ENCODE measurements at regions not wholly inside any gene's neighbourhood (a gene's known extent, or its start where the extent isn't known, plus 50 kb on each side); places are given as distances from the start of the nearest gene placed in this dataset.

DNA sequence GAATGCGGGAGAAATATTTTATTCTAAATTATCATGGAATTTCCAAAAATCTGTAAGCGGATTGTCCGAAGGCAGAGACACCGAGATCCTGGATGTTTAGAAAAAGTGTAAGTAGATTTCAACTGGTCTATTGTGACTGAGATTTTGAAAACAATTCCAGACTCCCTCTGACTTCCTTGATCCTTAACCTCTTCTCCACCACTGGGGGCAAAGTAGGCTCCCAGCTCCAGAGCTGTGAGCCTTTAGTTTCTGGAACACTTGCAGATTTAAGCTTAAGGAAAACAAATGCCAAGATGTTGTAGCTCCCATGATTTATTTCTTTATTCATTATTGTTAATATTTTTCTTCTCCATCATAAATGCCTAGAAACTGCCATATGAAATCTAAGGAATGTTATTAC, 1320.5 kb upstream of the SEL1L start:
- DNase-seq (ENCODE audit: low read depth) (no peak), FAIRE-seq (no peak)
- no peak overlapping the region for H3K4me3 ChIP-seq (ENCODE audit: low read depth, low read length)
- H3K27me3 ChIP-seq (ENCODE audit: control insufficient read depth, insufficient read depth, low read length), result peaks cover 1% of the 10 kb centered on the region
- H3K36me3 ChIP-seq (ENCODE audit: control insufficient read depth, insufficient read depth, low read length), result no peaks in the 10 kb centered on the region
- TF ChIP-seq, protein P1, sequence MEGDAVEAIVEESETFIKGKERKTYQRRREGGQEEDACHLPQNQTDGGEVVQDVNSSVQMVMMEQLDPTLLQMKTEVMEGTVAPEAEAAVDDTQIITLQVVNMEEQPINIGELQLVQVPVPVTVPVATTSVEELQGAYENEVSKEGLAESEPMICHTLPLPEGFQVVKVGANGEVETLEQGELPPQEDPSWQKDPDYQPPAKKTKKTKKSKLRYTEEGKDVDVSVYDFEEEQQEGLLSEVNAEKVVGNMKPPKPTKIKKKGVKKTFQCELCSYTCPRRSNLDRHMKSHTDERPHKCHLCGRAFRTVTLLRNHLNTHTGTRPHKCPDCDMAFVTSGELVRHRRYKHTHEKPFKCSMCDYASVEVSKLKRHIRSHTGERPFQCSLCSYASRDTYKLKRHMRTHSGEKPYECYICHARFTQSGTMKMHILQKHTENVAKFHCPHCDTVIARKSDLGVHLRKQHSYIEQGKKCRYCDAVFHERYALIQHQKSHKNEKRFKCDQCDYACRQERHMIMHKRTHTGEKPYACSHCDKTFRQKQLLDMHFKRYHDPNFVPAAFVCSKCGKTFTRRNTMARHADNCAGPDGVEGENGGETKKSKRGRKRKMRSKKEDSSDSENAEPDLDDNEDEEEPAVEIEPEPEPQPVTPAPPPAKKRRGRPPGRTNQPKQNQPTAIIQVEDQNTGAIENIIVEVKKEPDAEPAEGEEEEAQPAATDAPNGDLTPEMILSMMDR (IDR thresholded peaks at IDR 0.05; ENCODE audit: insufficient read depth, low read length, severe bottlenecking), result no peak

DNA sequence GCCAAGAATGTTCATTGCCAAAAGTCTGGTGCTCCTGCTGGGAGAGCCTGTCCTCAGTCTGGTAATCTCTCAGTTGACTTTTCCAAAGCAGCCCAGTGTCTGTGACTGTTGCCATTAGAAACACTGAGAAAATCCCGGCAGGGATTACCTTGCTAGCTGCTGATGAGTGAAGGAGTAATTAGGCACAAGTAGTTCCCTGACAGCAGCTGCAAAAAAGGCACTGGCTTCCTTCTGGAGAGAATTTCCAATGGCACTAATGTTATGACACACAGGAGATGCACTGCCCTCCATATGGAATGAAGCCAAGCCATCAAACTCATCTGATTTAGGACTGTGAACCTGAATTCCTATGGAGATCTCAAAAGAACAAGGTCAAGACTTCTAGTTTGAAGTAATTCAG, 1321.2 kb upstream of the SEL1L start:
- Histone ChIP-seq H3K27me3 (ENCODE audit: control insufficient read depth, insufficient read depth, low read length) (peaks cover 1% of the 10 kb centered on the region), H3K36me3 (ENCODE audit: control insufficient read depth, insufficient read depth, low read length) (no peaks in the 10 kb centered on the region), H3K4me3 (ENCODE audit: low read depth, low read length) (no peak overlapping the region)
- FAIRE-seq (no peak), DNase-seq (ENCODE audit: low read depth) (no peak)
- TF ChIP-seq, protein P1 (IDR thresholded peaks at IDR 0.05; ENCODE audit: insufficient read depth, low read length, severe bottlenecking), result no peak

DNA sequence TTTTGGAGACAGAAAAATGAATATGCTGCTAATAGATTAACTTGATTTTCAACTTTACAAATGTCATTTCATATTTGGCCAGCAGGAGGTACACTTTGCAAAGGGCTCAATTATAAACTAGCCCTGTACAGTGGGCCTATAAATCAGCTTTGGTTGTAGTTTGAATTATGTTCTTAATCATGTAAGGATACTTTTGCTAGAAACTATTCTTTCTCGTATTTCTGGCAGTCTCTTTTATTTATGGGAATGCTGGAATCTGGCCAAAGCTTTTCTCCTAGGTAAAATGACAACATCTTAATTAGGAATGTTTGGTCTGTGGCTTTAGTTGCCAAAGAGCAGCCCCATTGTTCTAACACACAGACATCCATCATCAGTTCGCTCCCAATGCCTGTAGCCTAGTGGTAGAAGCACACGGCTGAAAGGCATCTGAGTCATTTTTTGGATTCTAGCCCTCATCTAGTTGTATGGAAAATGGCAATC, 1322.3 kb upstream of the SEL1L start:
- FAIRE-seq (peak; percentile 86), DNase-seq (ENCODE audit: low read depth) (peak; percentile 89)
- Histone ChIP-seq H3K27me3 (ENCODE audit: control insufficient read depth, insufficient read depth, low read length) (peaks cover 3% of the 10 kb centered on the region), H3K36me3 (ENCODE audit: control insufficient read depth, insufficient read depth, low read length) (no peaks in the 10 kb centered on the region), H3K4me3 (ENCODE audit: low read depth, low read length) (no peak overlapping the region)
- TF ChIP-seq, protein P1 (IDR thresholded peaks at IDR 0.05; ENCODE audit: insufficient read depth, low read length, severe bottlenecking), result peak; percentile 34

DNA sequence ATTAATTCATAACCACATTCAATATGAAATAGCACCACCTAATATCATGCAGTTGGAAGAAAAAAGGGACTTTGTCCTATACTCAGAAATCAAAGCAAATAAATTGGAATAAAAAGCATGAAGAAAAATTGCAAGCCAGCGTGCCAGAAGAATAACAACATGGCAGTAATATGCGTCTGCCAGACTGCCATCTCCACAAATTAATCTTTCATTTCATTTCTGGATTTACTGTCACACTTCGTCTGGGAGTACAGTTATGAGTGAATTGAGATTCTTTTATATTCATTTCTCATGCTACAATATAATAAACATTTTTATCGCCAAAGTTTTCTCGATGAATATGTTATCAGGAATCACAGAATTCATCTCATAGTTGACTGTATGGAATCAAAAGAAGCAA, 1327.7 kb upstream of the SEL1L start:
- Histone ChIP-seq H3K36me3 (ENCODE audit: control insufficient read depth, insufficient read depth, low read length) (no peaks in the 10 kb centered on the region), H3K4me3 (ENCODE audit: low read depth, low read length) (no peak overlapping the region), H3K27me3 (ENCODE audit: control insufficient read depth, insufficient read depth, low read length) (peaks cover 2% of the 10 kb centered on the region)
- DNase-seq (ENCODE audit: low read depth) (no peak), FAIRE-seq (no peak)
- TF ChIP-seq, protein P1 (IDR thresholded peaks at IDR 0.05; ENCODE audit: insufficient read depth, low read length, severe bottlenecking), result no peak

DNA sequence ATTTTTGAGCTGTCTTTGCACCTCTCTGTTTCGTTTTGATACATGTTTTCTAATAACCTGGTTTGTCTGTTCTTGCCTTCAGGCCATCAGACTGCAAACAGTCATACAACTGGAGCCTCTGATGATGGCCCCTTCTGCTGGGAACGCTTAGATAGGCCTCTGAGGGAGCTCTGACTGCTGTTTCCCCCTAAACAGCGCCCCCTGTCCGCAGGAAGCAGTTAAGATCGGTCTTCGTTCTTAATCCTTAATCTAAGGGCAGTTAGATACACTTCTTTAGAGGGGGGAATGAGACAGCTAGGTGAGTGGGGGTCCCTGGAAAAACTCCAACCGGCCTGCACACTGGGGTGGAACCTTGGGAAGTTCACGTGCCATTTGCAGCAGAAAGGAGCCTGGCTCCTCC, 1338.8 kb upstream of the SEL1L start:
- Histone ChIP-seq H3K4me3 (ENCODE audit: low read depth, low read length) (no peak overlapping the region), H3K36me3 (ENCODE audit: control insufficient read depth, insufficient read depth, low read length) (no peaks in the 10 kb centered on the region), H3K27me3 (ENCODE audit: control insufficient read depth, insufficient read depth, low read length) (no peaks in the 10 kb centered on the region)
- no peak for DNase-seq (ENCODE audit: low read depth)
- TF ChIP-seq, protein P1 (IDR thresholded peaks at IDR 0.05; ENCODE audit: insufficient read depth, low read length, severe bottlenecking), result no peak
- no peak for FAIRE-seq

DNA sequence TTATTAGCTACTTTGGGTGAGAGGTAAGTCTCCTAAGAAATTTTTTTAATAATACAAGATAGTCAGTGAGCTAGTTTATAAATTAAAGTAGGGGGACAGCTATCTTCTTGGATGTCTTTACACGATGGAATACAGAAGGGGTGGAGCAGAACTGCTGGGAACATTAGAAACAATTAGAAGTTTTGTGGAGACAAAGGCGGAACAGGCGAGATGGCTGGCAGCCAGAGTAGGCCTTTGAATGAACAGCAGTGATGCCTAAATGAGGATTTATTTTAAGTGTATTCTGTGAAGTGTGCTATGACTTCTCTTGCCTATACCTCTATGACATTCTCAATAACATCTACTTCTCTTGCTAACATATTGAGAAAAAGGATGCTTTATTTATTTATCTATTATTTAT, 1345.3 kb upstream of the SEL1L start:
- Histone ChIP-seq H3K36me3 (ENCODE audit: control insufficient read depth, insufficient read depth, low read length) (no peaks in the 10 kb centered on the region), H3K27me3 (ENCODE audit: control insufficient read depth, insufficient read depth, low read length) (no peaks in the 10 kb centered on the region), H3K4me3 (ENCODE audit: low read depth, low read length) (no peak overlapping the region)
- TF ChIP-seq, protein P1 (IDR thresholded peaks at IDR 0.05; ENCODE audit: insufficient read depth, low read length, severe bottlenecking), result no peak
- no peak for DNase-seq (ENCODE audit: low read depth)
- no peak for FAIRE-seq
